ENCODE measurements at regions not wholly inside any gene's neighbourhood (a gene's known extent, or its start where the extent isn't known, plus 50 kb on each side); places are given as distances from the start of the nearest gene placed in this dataset.

DNA sequence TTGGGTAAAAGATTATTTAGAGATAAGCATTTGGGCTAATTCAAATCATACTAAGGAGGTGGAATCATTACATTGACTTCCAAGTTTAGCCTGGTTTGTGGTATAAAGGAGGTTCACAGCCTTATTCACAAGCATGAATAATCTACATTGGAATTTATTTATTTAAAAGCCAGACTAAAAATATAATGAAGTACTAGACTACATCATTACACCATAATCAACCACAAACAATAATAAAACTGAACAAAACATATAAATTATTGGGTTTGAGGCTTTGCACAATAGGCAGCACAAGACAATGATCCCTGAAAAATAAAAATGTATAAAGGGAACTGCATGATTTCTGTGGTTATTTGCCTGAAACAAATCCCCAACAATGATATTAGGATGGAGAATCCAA, 314.0 kb downstream of the GBA3 start:
- DNase-seq: no peak

DNA sequence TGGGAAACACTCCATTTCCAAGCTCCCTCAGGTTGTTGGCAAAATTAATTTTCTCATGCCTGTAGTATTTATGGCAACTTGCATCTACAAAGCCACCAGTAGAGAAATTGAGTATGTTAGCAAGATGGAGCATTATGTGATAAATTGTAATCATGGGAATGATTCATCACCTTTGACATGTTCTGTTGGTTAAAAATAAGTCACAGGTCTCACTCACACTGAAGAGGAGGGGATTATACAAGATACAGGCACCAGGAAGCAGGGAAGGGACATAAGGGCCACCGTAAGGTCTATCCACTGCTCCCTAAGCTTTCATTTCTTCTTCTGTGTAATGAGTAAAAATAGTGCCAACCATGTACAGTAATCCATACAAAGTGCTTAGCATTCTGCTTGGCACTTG, 313.0 kb downstream of the GBA3 start:
- DNase-seq: no peak

DNA sequence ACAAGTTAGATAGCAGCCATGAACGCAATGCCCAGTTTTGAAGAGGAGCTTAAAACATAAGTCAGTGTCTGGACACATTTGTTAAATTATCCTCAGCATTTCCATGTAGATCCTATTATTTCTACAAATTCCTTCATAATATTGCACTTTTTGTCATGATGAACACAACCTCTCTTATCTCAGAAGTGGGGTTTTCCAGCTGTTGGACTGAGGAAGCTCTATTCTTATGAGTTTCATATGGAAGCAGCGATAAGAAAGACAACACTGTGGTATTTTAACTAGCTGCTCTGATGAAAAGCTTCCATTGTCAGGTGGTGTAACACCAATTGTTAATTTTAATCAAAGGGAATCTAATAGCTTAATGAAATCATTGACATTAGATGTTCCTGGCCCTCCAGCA, 308.7 kb downstream of the GBA3 start:
- no peak for DNase-seq

DNA sequence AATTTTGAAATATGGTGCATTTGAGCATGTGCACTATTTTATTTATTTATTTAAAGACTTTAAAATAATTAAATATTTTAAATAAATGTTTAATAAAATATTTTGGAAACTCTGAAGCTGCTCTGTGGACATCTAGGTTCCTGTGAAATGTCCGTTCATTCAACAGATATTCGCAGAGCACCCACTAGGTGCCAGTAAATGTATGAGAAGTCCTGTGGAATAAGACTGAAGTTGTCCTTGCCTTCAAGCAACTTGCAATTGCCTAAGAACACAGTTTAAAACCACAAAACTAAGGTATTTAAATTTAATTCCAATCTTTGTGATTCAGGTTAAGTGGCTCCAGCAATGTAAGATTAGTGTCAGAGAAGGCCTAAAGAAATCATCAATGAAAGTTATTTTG, 306.7 kb downstream of the GBA3 start:
- no peak for DNase-seq

DNA sequence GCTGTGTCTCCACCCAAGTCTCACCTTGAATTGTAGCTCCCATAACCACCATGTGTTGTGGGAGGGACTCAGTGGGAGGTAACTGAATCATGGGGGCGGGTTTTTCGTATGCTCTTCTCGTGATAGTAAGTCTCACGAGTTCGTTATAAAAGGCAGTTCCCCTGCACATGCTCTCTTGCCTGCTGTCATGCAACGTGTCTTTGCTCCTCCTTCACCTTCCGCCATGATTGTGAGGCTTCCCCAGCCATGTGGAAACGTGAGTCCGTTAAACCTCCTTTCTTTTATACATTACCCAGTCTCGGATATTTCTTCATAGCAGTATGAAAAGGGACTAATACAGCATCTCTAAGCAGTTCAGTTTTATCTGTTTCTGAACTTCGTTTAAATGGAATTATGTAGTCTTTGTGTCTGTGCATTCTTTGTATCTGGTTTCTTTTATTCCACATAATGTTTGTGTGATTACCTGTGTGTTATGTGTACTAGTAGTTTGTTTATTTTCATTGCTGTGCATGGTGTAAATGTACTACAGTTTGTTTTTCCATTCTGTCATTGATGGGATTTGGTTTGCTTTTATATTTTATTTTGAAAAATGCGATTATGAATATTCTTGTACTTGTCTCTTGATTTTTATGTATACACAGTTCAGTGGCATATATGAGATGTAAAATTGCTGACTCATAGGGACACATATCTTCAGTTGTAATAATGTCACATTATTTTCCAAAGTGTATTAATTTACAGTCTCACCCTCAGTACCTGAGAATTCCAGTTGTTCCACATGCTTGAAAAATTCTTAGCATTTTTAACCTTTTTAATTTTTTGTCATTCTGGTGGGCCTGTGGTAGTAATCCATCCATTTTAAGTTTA, 304.9 kb downstream of the GBA3 start:
- DNase-seq: no peak

DNA sequence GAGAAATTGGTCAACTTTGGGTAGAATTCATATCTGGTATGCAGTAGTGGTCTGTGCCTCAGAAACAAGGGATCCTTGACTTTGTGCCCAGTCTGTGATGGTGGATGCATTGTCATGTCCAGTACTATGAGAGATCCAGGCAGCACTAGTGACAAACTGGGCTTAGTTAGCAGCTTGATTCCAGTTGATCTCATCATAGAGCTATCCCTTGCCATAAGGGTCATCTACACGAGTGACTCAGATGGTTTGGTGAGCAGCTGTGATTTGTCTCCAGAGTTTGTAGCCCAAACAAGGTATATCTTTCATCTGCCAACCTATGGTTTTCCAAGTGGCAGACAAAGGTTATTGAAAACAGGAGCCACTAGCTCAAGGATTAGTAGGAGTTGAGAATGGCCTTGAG, 298.8 kb downstream of the GBA3 start:
- no peak for DNase-seq

DNA sequence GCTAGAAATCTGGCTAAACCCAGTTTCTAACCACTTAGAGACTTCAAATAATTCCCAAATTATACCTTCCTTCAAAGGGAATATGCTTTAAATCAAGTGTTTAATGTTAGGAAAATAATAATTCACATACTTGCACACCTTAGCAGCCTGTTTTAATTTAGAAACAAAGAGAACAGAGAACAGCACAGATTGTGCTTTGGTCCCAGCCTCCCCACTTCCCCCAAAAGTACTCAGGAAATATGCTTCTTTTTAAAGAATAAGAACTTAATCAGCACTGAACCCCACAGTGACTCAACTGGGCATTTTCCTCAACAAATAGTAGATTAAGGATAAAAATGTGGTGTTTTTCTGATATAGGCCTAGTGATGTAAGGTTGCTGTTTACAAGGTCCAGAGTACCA, 295.8 kb downstream of the GBA3 start:
- no peak for DNase-seq

DNA sequence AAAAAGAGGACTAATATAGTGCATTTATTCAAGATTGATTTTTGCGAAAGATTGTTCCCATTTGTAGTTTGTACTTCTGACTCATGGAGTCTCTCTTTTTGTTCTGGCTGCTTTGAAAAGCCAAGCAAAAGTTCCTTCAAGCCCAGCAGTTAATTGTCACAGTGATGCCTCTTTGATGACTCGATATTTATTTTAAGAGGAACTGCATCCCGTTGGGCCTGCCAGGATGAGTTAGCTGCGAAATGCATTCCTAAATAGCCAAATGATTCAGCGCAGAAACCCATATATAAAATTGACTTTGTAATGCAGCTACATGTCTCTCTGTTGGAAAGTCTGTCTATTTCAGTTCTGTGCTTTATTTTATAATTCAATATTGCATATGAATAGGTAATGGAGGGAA, 295.1 kb downstream of the GBA3 start:
- no peak for DNase-seq

DNA sequence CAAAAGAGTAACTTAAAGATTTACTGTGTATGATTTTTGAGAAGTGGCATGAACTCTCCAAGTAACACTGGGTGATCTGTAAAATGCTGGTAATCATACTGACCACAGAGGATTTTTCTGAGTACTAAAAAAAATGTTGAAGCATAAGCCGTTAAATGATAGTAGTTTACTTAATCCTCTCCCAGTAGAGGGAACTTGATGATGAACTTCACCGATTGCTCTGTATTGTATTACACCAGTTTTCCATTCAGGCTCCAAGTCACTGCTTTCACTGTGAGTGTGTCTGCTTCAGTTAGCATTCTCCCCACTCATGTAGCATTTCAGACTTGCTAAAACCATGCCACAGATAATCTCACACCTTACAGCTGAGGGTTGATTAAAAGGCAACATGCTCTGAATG, 294.1 kb downstream of the GBA3 start:
- no peak for DNase-seq

DNA sequence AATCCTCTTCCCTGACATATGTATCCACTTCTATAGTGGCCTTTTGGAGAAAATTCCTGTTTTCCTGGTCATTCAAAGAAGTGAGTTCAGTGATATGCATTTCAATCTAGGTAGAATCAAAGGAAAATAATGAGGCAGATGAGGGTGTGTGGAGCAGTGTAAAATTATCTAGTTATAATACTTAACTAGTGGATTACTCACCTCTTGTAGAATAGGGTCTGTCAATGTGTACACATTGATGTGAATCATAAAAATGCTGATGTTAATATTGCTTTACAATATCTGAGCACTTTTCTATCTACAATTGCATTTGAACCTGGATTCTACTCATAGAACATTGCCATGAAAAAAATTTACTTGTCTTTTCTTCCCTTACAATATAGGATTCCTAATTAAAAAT, 293.5 kb downstream of the GBA3 start:
- DNase-seq: no peak

DNA sequence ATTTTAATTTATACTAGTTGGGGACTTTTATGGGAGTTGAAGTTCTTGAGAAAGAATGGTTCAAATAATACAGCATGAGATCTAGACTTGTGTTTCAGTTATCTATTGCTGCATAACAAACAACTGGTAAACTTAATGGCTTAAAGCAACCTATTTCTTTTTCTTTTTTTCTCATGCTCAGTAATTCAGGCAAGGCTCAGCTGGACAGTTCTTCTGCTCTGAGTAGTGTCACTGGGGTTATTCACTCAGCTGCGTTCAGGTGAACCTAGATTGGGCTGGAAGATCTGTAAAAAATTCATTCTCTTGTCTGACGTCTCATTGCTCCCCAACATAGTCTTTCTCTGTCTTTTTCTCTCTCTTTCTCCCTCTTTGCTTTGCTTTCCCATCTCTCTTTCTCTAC, 291.7 kb downstream of the GBA3 start:
- DNase-seq: no peak

DNA sequence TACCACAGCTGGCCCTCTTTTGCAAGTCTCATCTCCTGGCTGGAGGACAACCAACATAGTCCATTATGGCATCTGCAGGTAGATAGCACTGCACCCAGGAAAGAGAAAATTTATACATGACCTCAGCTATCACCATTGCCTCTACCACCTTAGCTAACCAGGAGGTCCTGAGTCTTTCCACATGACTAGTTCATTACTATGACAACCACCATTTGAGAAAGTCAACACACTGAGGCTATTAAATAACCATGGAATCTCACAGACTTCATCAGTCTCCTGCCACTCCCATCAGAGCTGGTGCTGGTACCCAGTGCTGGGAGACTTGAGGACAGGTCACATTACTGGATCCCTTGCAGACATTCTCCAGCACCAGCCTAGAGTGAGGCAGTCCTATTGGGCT, 285.9 kb downstream of the GBA3 start:
- no peak for DNase-seq

DNA sequence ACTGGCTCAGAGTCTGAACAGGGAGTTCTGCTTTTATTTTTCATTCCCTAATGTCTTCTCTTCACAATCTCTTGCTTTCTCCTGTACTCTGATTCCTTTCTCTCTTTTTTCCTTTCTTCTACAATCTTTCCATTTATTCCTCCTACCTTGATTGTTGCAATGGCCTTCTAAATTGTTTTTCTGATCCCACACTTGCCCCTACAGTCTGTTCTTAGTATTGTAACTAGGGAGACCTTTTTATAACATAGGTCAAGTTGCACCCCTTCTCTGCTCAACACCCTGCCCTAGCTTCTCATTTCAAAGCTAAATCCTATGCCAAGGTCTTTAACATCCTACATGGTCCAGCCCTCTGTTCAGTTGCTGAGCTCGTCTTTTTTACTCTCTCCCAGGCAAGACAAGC, 277.9 kb downstream of the GBA3 start:
- DNase-seq: no peak

DNA sequence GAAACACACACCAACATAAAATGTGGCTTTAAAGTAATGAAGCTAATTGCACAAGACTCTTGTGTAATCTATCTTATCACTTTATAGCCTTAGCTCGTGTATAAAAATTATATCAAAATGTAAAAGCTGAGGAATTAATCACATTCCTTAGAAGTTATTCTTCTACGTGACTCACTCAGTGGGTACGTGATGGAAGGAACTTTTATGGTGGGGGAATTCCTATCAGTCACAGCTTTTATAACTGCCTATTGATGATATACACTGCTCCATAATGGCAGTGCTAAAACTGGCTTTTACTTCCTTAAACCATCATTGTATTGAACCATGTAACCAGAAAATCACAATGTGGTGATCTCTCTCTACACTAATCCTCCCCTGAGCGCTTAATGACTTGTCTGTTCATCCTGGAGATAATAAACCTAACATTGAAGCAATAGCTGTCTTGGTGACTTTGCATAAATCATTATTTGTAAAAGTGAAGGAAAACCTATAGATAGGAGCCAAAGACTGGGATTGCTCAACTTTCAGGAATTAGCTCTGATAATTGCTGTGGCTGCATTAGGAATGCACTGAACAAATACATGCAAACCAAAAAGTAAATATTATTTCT, 276.7 kb downstream of the GBA3 start:
- DNase-seq: no peak

DNA sequence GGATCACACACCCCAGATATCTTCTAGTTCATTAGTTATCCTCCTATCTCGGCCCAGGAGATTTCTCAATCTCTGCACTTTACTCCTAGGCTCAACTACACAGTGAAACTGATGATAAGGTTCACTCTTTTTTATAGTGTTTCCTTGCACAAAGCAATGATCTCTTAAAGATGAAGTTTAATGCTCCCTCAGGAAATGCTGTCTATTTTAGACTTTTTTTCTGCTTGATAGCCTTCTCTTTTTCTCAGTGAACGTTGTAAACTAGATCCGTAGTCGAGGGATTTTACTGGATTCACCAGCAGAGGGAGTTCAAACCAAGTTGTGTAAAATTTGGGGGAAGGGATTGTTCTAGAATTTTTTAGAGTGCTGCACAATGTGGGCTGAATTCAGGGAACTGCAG, 269.6 kb downstream of the GBA3 start:
- no peak for DNase-seq

DNA sequence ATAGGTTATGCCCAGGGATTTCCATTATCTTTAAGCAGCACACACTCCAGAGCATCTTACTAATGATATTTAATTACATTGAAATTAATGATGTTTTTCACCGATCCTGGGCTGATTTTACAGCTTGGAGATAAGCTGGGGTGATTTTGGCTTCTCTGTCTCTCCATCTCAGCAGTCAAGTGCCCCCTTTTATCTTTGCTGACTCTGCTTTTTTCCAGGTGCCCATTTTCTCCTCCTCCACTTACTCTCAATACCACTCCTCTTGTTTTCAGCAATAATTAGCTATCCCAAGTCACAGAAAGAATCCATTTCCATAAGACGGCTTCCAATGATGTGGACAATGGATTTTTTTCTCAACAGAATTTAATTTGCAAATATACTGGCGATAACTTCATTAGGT, 266.7 kb downstream of the GBA3 start:
- no peak for DNase-seq

DNA sequence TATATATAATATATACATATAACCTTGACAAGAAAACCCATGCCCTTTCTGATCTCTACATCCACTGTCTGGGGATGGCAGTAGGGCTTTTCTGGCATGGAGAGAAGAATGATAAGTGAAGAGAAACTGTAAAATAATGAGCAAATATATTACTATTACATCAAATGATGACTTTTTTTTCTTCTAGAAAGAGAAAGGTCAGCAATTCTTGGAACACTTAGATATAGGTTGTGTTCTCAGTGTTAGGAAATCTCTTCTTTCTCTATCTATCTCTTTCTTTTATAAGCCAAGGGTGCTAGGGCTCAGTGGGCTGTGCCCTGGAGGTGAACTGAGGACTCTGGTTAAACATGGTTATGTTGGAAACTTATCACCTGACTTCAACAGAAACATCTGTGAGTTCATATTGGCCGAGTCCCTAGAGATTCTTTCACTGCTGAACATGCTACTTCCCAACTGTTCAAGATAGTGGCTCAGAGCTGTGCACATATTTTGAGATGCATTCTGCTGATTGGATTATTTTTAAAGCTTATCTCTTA, 265.1 kb downstream of the GBA3 start:
- DNase-seq: no peak

DNA sequence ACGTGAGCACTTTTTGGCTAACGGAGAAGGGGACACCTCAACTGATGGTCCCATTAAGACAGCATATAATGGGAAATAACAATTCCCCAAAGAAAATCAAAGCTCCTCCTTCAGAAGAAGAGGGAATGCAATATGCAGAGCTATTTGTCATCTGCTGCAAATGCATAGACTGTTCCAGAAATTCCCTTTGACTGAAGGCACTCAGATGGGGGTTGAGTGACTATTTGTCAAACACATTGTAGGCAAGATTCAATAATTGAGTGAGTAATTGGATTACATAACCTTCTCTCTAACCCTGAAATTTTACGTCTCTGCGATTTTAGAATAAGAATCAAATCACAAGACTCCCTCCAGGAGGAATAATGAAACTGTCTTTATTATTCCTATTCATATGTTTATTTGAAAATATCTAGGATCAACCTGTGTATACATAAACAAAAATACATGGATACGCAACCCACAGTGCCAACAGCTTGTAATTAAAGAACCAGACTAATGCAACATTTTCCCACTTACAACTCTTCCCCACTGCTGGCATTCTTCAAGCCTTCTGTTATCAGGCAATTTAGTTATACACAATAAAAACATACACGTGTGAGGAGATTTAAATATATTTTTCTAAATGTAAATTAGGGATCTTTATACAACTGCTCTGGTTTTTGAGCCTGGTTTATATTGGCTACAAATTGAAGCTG, 256.6 kb downstream of the GBA3 start:
- DNase-seq: no peak

DNA sequence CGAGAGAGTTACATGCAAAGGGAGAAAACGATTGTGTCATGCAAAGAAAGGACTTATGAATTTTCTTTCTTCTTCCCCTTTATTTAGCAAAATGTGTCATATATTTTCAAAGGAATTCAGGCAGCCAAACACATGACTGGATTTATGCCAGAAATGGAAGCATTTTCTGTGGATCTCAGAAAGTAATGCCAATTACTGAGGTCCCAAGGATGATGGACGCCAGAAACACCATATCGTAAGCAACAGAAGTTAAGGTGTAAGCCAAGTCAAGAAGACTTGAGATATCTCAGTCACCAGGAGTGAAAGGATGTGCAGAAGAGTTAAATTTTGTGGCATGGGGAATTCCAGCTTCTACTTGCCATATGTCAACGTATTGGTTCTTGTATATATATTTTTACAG, 255.1 kb downstream of the GBA3 start:
- no peak for DNase-seq

DNA sequence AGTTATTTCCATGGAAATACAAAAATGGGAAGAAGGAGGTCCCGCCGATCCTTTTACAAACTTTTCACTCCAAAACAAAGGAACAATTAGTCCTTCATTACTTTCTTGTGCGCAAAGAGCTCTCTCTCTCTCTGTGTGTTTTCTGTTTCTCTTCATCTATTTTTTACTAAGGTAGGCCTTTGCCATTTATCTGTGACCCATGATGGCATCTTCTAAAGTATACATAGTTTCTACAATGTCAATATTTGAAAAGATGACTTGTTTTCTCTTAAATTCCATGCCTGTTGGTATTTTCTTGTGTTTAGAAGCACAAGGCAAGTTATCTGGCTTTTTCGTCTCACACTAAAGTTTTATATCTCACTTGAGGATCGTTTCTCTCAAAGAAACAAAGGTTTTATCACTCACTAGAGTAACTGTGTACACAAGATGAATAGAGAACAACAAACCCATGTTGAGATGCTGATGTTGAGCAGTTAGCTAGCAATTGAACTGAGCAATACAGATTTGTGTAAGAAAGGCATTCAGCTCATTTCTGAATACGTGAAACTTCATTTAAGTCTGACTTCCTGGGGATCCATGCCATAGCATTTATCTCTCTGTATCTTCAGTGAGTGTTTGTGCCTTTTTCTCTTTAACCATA, 250.3 kb downstream of the GBA3 start:
- DNase-seq: no peak

DNA sequence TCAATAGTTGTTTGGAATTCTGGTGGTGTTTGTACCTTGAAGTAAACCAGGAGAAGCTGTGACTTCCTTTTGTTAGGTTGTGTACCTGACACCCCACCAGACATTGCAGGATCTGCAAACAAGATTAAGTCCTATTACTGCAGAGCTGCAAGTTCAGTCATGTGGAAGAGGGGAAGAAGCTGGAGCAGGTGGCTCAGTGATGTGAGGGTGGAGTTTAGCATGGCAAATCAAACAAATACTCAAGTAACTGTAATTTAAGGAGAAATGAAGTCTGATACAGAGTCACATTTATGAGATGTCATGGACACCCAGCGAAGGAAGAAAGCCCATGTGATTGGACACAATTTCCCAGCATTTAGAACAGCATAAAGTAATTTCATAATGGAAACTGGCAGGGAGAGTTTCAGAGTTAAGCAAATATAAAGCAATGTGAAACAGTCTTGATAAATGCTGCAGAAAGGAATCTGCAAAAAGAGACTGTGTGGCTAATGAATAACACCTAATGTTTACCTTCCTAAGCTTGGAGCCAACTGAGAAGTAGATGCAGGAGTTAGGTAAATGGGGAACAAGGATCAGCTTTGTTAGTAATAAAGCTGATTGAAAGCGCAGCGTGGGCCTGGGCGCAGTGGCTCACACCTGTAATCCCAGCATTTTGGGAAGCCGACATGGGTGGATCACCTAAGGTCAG, 249.1 kb downstream of the GBA3 start:
- no peak for DNase-seq

DNA sequence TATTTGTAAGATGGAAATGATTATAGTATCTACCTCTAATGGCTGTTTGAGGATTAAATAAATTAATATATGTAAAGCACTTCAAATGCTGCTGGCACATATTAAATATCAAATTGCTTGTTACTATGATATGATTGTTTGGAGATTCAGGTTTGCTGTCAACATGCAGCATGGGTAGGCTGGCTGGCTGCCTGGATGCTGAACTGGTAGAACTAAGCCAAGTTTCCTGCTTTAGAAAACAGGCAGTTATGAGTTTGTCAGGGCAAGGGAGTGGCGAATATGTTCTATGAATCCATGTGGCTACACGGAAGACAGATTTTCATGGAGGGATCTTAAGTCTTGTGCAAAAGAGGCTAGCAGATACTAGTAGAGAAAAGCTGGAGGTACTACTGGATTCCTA, 239.6 kb downstream of the GBA3 start:
- DNase-seq: no peak

DNA sequence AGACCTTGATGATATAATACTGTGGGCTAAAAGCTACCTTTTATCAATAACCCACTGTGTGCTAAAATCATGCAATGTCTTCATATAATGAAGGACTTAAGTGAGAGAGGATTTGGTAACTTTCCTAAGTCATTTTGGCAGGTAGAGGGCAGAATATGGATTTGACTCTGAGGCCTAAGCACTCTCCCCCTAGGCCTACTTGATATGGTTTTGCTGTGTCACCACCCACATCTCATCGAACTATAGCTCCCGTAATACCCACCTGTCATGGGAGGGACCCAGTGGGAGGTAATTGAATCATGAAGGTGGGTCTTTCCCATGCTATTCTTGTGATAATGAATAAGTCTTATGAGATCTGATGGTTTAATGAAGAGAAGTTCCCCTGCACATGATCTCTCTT, 229.7 kb downstream of the GBA3 start:
- no peak for DNase-seq

Measured in HCEC 1CT (cell line).